ENCODE measurements at regions not wholly inside any gene's neighbourhood (a gene's known extent, or its start where the extent isn't known, plus 50 kb on each side); places are given as distances from the start of the nearest gene placed in this dataset.
"Not testable (repeated sequence)": the region's sequence is repeated elsewhere in the genome, so short reads cannot be mapped to it uniquely, and the experiment has no call there.

GRCh38 chr3:94626573-94626972 lies 563.7 kb downstream of the NSUN3 start:
- Histone ChIP-seq H3K27me3 (no peaks in the 10 kb centered on the region), H3K27ac (replicated peaks in 1 of 4) (no peak overlapping the region), H3K36me3 (no peaks in the 10 kb centered on the region), H3K4me3 (no peak overlapping the region), H3K4me1 (no peaks in the 10 kb centered on the region), H3K9me3 (no peaks in the 10 kb centered on the region)
- intact Hi-C loops (cut with DNase I), result no loop called here
- 24% methylated on average over 1 of the region's 1 CpG for WGBS
- no peak for TF ChIP-seq POLR2A (IDR thresholded peaks at IDR 0.05; ENCODE audit: low read depth)
- no peak for TF ChIP-seq CTCF (IDR thresholded peaks at IDR 0.05)
- TF ChIP-seq EP300 (IDR thresholded peaks at IDR 0.05), result no peak
- no peak for TF ChIP-seq POLR2AphosphoS5 (IDR thresholded peaks at IDR 0.05)
- no peak for DNase-seq (ENCODE audit: extremely low spot score)

- 98% methylated on average over 1 of the region's 1 CpG for WGBS
- TF ChIP-seq EP300 (IDR thresholded peaks at IDR 0.05), result no peak
- TF ChIP-seq POLR2A (IDR thresholded peaks at IDR 0.05; ENCODE audit: low read depth), result no peak
- no peak for TF ChIP-seq POLR2AphosphoS5 (IDR thresholded peaks at IDR 0.05)
- TF ChIP-seq CTCF (IDR thresholded peaks at IDR 0.05), result no peak
- DNase-seq (ENCODE audit: extremely low spot score), result no peak
- no peaks in the 10 kb centered on the region for H3K36me3 ChIP-seq
- no peaks in the 10 kb centered on the region for H3K4me1 ChIP-seq
- intact Hi-C loops (cut with DNase I), result no loop called here
- H3K27ac ChIP-seq (replicated peaks in 1 of 4), result no peak overlapping the region
- H3K9me3 ChIP-seq, result no peaks in the 10 kb centered on the region
- H3K4me3 ChIP-seq, result no peak overlapping the region
- H3K27me3 ChIP-seq, result no peaks in the 10 kb centered on the region
Observed at GRCh38 chr3:94627689-94628088, 564.8 kb downstream of the NSUN3 start.

GRCh38 chr3:94643400-94643799 lies 580.5 kb downstream of the NSUN3 start:
- no peak for TF ChIP-seq CTCF (IDR thresholded peaks at IDR 0.05)
- no peak for TF ChIP-seq EP300 (IDR thresholded peaks at IDR 0.05)
- TF ChIP-seq POLR2AphosphoS5 (IDR thresholded peaks at IDR 0.05), result no peak
- TF ChIP-seq POLR2A (IDR thresholded peaks at IDR 0.05; ENCODE audit: low read depth), result no peak
- intact Hi-C loops (cut with DNase I), result no loop called here
- no peaks in the 10 kb centered on the region for H3K4me1 ChIP-seq
- H3K9me3 ChIP-seq, result no peaks in the 10 kb centered on the region
- H3K27ac ChIP-seq (replicated peaks in 1 of 4), result no peak overlapping the region
- H3K36me3 ChIP-seq, result no peaks in the 10 kb centered on the region
- WGBS, result 98% methylated on average over 3 of the region's 3 CpGs
- DNase-seq (ENCODE audit: extremely low spot score), result no peak
- no peaks in the 10 kb centered on the region for H3K27me3 ChIP-seq
- no peak overlapping the region for H3K4me3 ChIP-seq

- TF ChIP-seq CTCF (IDR thresholded peaks at IDR 0.05) (no peak), POLR2AphosphoS5 (IDR thresholded peaks at IDR 0.05) (no peak), POLR2A (IDR thresholded peaks at IDR 0.05; ENCODE audit: low read depth) (no peak), EP300 (IDR thresholded peaks at IDR 0.05) (no peak)
- DNase-seq (ENCODE audit: extremely low spot score), result no peak
- Histone ChIP-seq H3K36me3 (no peaks in the 10 kb centered on the region), H3K4me3 (no peak overlapping the region), H3K27me3 (no peaks in the 10 kb centered on the region), H3K9me3 (no peaks in the 10 kb centered on the region), H3K27ac (replicated peaks in 1 of 4) (no peak overlapping the region), H3K4me1 (no peaks in the 10 kb centered on the region)
- 76% methylated on average over 3 of the region's 3 CpGs for WGBS
- intact Hi-C loops (cut with DNase I), result no loop called here
Observed at GRCh38 chr3:94645790-94646189, 582.9 kb downstream of the NSUN3 start.

GRCh38 chr3:94647131-94647530 lies 584.3 kb downstream of the NSUN3 start:
- Histone ChIP-seq H3K9me3 (no peaks in the 10 kb centered on the region), H3K27me3 (no peaks in the 10 kb centered on the region), H3K4me3 (no peak overlapping the region), H3K4me1 (no peaks in the 10 kb centered on the region), H3K27ac (replicated peaks in 1 of 4) (no peak overlapping the region), H3K36me3 (no peaks in the 10 kb centered on the region)
- DNase-seq (ENCODE audit: extremely low spot score), result no peak
- TF ChIP-seq POLR2AphosphoS5 (IDR thresholded peaks at IDR 0.05) (no peak), CTCF (IDR thresholded peaks at IDR 0.05) (no peak), EP300 (IDR thresholded peaks at IDR 0.05) (no peak), POLR2A (IDR thresholded peaks at IDR 0.05; ENCODE audit: low read depth) (no peak)
- intact Hi-C loops (cut with DNase I), result no loop called here
- WGBS, result 92% methylated on average over 3 of the region's 3 CpGs

GRCh38 chr3:94648270-94649180 lies 585.7 kb downstream of the NSUN3 start:
- H3K36me3 ChIP-seq; H3K4me3 ChIP-seq; H3K4me1 ChIP-seq; H3K9me3 ChIP-seq; intact Hi-C loops (cut with DNase I); H3K27ac ChIP-seq (replicated peaks in 1 of 4); DNase-seq (ENCODE audit: extremely low spot score); H3K27me3 ChIP-seq: not testable (repeated sequence)
- WGBS, result 90% methylated on average over 8 of the region's 8 CpGs
